Ascending aorta (tissue), 2 donors: ENCODE measurements at regions not wholly inside any gene's neighbourhood (a gene's known extent, or its start where the extent isn't known, plus 50 kb on each side); places are given as distances from the start of the nearest gene placed in this dataset.
"Not testable (repeated sequence)": the region's sequence is repeated elsewhere in the genome, so short reads cannot be mapped to it uniquely, and the experiment has no call there.

Experiments used
- DNase-seq, 2 donors: peaks; one replicate each; pipeline ENCODE4 v3.0.0-alpha.2; 2019; ENCODE audit warnings: low spot score in 2 of 2
- H3K27ac ChIP-seq, 2 donors: fragments of 200-600 bp; sonication (generic); one replicate each; pipeline ENCODE4 v1.5.1; 2016 to 2017; ENCODE audit warnings: mild to moderate bottlenecking in 1 of 2
- H3K27me3 ChIP-seq: fragments of 200-600 bp; sonication (generic); one replicate; pipeline ENCODE4 v1.5.1; 2017
- H3K36me3 ChIP-seq, 2 donors: fragments of 200-600 bp; sonication (generic); one replicate each; pipeline ENCODE4 v1.5.1; 2016
- H3K4me1 ChIP-seq, 2 donors: fragments of 200-600 bp; sonication (generic); one replicate each; pipeline ENCODE4 v1.5.1; 2016 to 2017; ENCODE audit warnings: mild to moderate bottlenecking in 1 of 2
- H3K4me3 ChIP-seq, 2 donors: fragments of 200-600 bp; sonication (generic); one replicate each; pipeline ENCODE4 v1.5.1; 2016 to 2017; ENCODE audit warnings: mild to moderate bottlenecking in 1 of 2
- H3K9me3 ChIP-seq, 2 donors: fragments of 200-600 bp; sonication (generic); one replicate each; pipeline ENCODE4 v1.5.1; 2016
- CTCF ChIP-seq, 3 experiments: fragments of 200-600 bp in 2 of 3; fragments of 450-650 bp in 1 of 3; sonication (generic) in 2 of 3; IDR thresholded peaks; one replicate each; pipeline ENCODE4 v1.5.1; 2016 to 2019; ENCODE audit warnings: antibody characterized with exemption in 3 of 3, mild to moderate bottlenecking in 1 of 3, moderate library complexity in 1 of 3
- intact Hi-C: fragments of 100-400 bp; cut with DNase I; formaldehyde crosslinking; loops from one replicate; pipeline ENCODE4 v1.15.1; 2023

- Histone ChIP-seq H3K9me3 (no peaks in the 10 kb centered on the region), H3K27ac (no peak overlapping the region), H3K4me3 (no peak overlapping the region), H3K27me3 (no peaks in the 10 kb centered on the region), H3K36me3 (no peaks in the 10 kb centered on the region), H3K4me1 (no peaks in the 10 kb centered on the region)
- no peak for DNase-seq
- no peak for TF ChIP-seq CTCF (IDR thresholded peaks at IDR 0.05)
- intact Hi-C loops = no loop called here
Measured at GRCh38 chr18:67455890-67456501, 60.5 kb downstream of the DSEL start.

GRCh38 chr18:67453901-67454300, 62.6 kb downstream of the DSEL start:
- intact Hi-C loops = no loop called here
- no peak for TF ChIP-seq CTCF (IDR thresholded peaks at IDR 0.05)
- H3K4me1 ChIP-seq = no peaks in the 10 kb centered on the region
- no peak overlapping the region for H3K27ac ChIP-seq
- H3K27me3 ChIP-seq = no peaks in the 10 kb centered on the region
- peaks cover 0 to 4% of the 10 kb centered on the region in 2 donors for H3K9me3 ChIP-seq
- H3K4me3 ChIP-seq = no peak overlapping the region
- H3K36me3 ChIP-seq = no peaks in the 10 kb centered on the region
- no peak for DNase-seq

GRCh38 chr18:67451960-67452359, 64.6 kb downstream of the DSEL start:
- no peak for TF ChIP-seq CTCF (IDR thresholded peaks at IDR 0.05)
- no peak for DNase-seq
- H3K9me3 ChIP-seq = peaks cover 0 to 4% of the 10 kb centered on the region in 2 donors
- H3K4me3 ChIP-seq = no peak overlapping the region
- no peaks in the 10 kb centered on the region for H3K27me3 ChIP-seq
- no peaks in the 10 kb centered on the region for H3K4me1 ChIP-seq
- H3K36me3 ChIP-seq = no peaks in the 10 kb centered on the region
- intact Hi-C loops = no loop called here
- H3K27ac ChIP-seq = no peak overlapping the region

GRCh38 chr18:67451101-67451500, 65.4 kb downstream of the DSEL start:
- not testable (repeated sequence) for H3K4me3 ChIP-seq, H3K9me3 ChIP-seq

GRCh38 chr18:67433971-67434370, 82.5 kb downstream of the DSEL start:
- no peak for DNase-seq
- Histone ChIP-seq H3K4me3 (no peak overlapping the region), H3K4me1 (no peaks in the 10 kb centered on the region), H3K9me3 (no peaks in the 10 kb centered on the region), H3K36me3 (no peaks in the 10 kb centered on the region), H3K27me3 (no peaks in the 10 kb centered on the region), H3K27ac (no peak overlapping the region)
- TF ChIP-seq CTCF (IDR thresholded peaks at IDR 0.05) = no peak
- intact Hi-C loops = no loop called here

More at GRCh38 chr18:67451101-67451500, 65.4 kb downstream of the DSEL start:
- H3K27ac ChIP-seq, H3K27me3 ChIP-seq, H3K4me1 ChIP-seq, H3K36me3 ChIP-seq, intact Hi-C loops, DNase-seq: not testable (repeated sequence)

GRCh38 chr18:67432806-67433205, 83.7 kb downstream of the DSEL start:
- no peaks in the 10 kb centered on the region for H3K36me3 ChIP-seq
- no peak overlapping the region for H3K27ac ChIP-seq
- no peak overlapping the region for H3K4me3 ChIP-seq
- H3K9me3 ChIP-seq = no peaks in the 10 kb centered on the region
- no peak for TF ChIP-seq CTCF (IDR thresholded peaks at IDR 0.05)
- H3K27me3 ChIP-seq = no peaks in the 10 kb centered on the region
- no peaks in the 10 kb centered on the region for H3K4me1 ChIP-seq
- intact Hi-C loops = no loop called here
- DNase-seq = no peak
